ENCODE measurements at regions not wholly inside any gene's neighbourhood (a gene's known extent, or its start where the extent isn't known, plus 50 kb on each side); places are given as distances from the start of the nearest gene placed in this dataset.
A peak's percentile ranks its signal among the peaks of the same experiment; 100 is the strongest.

GRCh38 chr11:82365351-82365750 is 368.3 kb downstream of the FAM181B start:
- DNase-seq, result no peak

- DNase-seq, result no peak
These were observed 377.3 kb downstream of the FAM181B start for GRCh38 chr11:82356316-82356715.

- DNase-seq, result no peak
These were observed 378.3 kb downstream of the FAM181B start for GRCh38 chr11:82355313-82355823.

GRCh38 chr11:82326853-82327252 is 406.8 kb downstream of the FAM181B start:
- no peak for DNase-seq

- DNase-seq, result no peak
These were observed 412.5 kb downstream of the FAM181B start for GRCh38 chr11:82321206-82321605.

GRCh38 chr11:82315093-82315492 is 418.6 kb downstream of the FAM181B start:
- peak; percentile 46 for DNase-seq

- DNase-seq, result no peak
These were observed 424.7 kb downstream of the FAM181B start for GRCh38 chr11:82308979-82309378.

- DNase-seq, result no peak
These were observed 428.5 kb downstream of the FAM181B start for GRCh38 chr11:82305123-82305522.

- no peak for DNase-seq
These were observed 430.0 kb downstream of the FAM181B start for GRCh38 chr11:82303671-82304070.

GRCh38 chr11:82288471-82288870 is 445.2 kb downstream of the FAM181B start:
- no peak for DNase-seq

GRCh38 chr11:82270870-82271269 is 462.8 kb downstream of the FAM181B start:
- DNase-seq, result no peak

GRCh38 chr11:82268627-82269026 is 465.0 kb downstream of the FAM181B start:
- no peak for DNase-seq

- DNase-seq, result no peak
These were observed 466.5 kb downstream of the FAM181B start for GRCh38 chr11:82267186-82267585.

GRCh38 chr11:82261367-82261766 is 472.3 kb downstream of the FAM181B start:
- no peak for DNase-seq

- DNase-seq, result no peak
These were observed 483.6 kb downstream of the FAM181B start for GRCh38 chr11:82250047-82250446.

- no peak for DNase-seq
These were observed 486.7 kb downstream of the FAM181B start for GRCh38 chr11:82246926-82247325.

- no peak for DNase-seq
These were observed 494.2 kb downstream of the FAM181B start for GRCh38 chr11:82239498-82239897.

- no peak for DNase-seq
These were observed 499.4 kb downstream of the FAM181B start for GRCh38 chr11:82234256-82234655.

- no peak for DNase-seq
These were observed 500.5 kb downstream of the FAM181B start for GRCh38 chr11:82233201-82233600.

- DNase-seq, result peak; percentile 85
These were observed 504.3 kb downstream of the FAM181B start for GRCh38 chr11:82229341-82229740.

GRCh38 chr11:82225930-82226329 is 507.7 kb downstream of the FAM181B start:
- peak; percentile 63 for DNase-seq

- no peak for DNase-seq
These were observed 508.2 kb downstream of the FAM181B start for GRCh38 chr11:82225502-82225901.

- no peak for DNase-seq
These were observed 516.6 kb downstream of the FAM181B start for GRCh38 chr11:82216927-82217570.

GRCh38 chr11:82210011-82210410 is 523.7 kb downstream of the FAM181B start:
- no peak for DNase-seq

GRCh38 chr11:82195283-82195682 is 538.4 kb downstream of the FAM181B start:
- DNase-seq, result no peak

Measured in NCI-H1105 treated with DMSO at 0.1 percent for 48 hours (cell line).